ENCODE measurements at regions not wholly inside any gene's neighbourhood (a gene's known extent, or its start where the extent isn't known, plus 50 kb on each side); places are given as distances from the start of the nearest gene placed in this dataset.
"Not testable (repeated sequence)": the region's sequence is repeated elsewhere in the genome, so short reads cannot be mapped to it uniquely, and the experiment has no call there.

DNA sequence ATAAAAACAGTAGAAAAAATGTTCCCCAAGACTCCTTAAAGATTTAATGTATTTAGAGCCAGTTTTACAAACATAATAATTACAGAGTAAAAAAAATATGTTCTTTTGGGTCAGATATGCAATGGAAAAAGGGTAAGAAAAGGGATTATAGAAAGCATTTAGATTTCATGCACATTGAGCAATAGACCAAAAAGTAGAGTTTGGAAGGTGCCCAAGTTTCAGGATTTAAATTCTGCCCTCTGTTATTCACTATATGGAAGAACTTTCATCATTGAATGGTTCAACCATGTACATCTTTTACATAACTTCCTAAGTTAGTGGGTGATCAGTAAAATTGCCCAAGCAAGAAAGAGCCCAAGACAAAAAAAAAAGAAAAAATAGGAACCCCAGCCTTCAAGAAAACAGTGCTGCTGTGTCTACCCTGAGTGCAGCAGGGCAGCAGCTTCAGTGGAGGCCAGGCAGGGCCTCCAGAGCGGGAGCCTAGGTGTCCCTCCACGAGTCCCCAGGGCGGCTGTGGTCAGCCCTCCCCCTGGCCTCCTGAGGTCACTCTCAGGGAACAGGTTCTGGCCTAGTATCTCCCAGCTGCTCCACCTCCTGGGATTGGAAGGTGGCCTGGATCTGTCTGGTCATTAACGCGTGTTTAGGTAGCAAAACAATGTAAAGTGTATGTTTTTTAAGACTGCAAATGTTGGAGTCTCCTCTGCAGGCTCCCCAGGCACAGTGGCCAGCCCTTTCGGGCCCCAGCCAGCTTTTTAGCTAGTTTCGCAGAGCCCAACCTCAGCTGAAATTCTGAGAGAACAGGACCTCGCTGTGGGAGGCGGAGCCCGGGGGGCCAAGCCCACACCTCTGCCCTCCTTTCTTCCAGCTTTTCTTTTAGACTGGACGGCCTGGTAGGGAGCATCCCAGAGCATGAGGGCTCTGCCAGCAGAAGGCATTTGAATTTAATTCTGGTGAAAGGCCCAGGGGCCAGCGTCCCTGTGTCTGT is 77.3 kb downstream of the TEX51 start:
- peaks cover 4% of the 10 kb centered on the region for H3K4me1 ChIP-seq (ENCODE audit: control insufficient read depth, insufficient read depth, low read length)
- H3K27me3 ChIP-seq (ENCODE audit: control insufficient read depth, insufficient read depth, low read length): peaks cover 4% of the 10 kb centered on the region
- no peak overlapping the region for H3K27ac ChIP-seq (ENCODE audit: low read length)
- peaks cover 4% of the 10 kb centered on the region for H3K9me3 ChIP-seq (ENCODE audit: control insufficient read depth, low read depth, low read length)
- H3K4me3 ChIP-seq (ENCODE audit: low read length): no peak overlapping the region
- no peaks in the 10 kb centered on the region for H3K36me3 ChIP-seq (ENCODE audit: control insufficient read depth, insufficient read depth, low read length)
- WGBS (ENCODE audit: insufficient coverage, low lambda C conversion rate): no CpG with 5 or more reads among the region's 12 CpGs
- no peak for DNase-seq

DNA sequence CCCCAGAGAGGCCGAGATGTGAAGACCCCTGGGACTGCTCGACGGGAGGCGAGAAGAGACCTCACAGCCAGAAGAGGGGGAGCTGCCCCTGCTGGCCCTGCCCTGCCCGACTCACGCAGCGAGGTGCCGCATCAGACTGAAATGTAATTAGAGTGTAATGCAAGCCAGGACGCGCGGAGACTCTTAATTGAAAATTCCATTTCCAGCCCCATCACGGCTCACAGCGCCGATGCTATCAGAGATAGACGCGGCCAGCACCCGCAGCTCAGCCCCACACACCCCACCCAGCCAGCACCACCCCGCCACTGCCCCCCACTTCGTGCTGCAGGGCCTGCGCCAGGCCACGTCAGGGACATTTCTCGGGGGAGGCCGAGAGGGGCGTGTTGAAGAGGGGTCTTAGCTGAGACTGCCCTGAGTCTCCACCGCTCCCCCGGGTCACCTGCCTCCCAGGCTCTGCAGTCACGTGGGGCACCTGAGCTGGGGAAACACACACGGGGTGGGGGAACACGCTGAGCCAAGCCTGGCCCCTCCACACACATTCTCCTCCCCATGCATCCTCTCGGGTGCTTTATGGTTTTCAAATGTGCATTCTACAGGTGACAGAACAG is 78.1 kb downstream of the TEX51 start:
- Histone ChIP-seq H3K36me3 (ENCODE audit: control insufficient read depth, insufficient read depth, low read length) (no peaks in the 10 kb centered on the region), H3K4me1 (ENCODE audit: control insufficient read depth, insufficient read depth, low read length) (peaks cover 4% of the 10 kb centered on the region), H3K4me3 (ENCODE audit: low read length) (no peak overlapping the region), H3K27me3 (ENCODE audit: control insufficient read depth, insufficient read depth, low read length) (no peaks in the 10 kb centered on the region), H3K9me3 (ENCODE audit: control insufficient read depth, low read depth, low read length) (no peaks in the 10 kb centered on the region), H3K27ac (ENCODE audit: low read length) (no peak overlapping the region)
- no peak for DNase-seq
- no CpG with 5 or more reads among the region's 30 CpGs for WGBS (ENCODE audit: insufficient coverage, low lambda C conversion rate)

DNA sequence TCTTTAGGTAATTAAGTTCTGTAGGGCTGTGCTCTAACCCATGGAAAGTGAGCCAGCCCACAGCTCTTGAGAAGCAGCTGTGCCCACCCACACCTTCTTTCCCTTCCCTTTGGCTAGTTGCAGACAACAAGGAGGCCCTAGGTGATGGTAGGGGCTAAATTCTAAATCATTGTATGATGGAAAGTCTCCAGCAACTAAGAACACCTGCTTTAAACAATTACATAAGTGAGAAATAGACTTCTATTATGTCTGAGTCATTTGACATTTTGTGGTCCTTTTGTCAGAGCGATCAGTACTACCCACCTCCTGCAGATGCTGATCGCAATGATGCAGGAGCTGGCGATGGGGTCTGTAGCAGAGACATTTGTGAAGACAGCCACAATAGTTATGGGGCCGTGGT is 79.6 kb downstream of the TEX51 start:
- 100% methylated on average over 1 of the region's 4 CpGs for WGBS (ENCODE audit: insufficient coverage, low lambda C conversion rate)
- no peaks in the 10 kb centered on the region for H3K9me3 ChIP-seq (ENCODE audit: control insufficient read depth, low read depth, low read length)
- no peaks in the 10 kb centered on the region for H3K4me1 ChIP-seq (ENCODE audit: control insufficient read depth, insufficient read depth, low read length)
- no peak overlapping the region for H3K4me3 ChIP-seq (ENCODE audit: low read length)
- H3K27ac ChIP-seq (ENCODE audit: low read length): no peak overlapping the region
- no peaks in the 10 kb centered on the region for H3K36me3 ChIP-seq (ENCODE audit: control insufficient read depth, insufficient read depth, low read length)
- no peak for DNase-seq
- no peaks in the 10 kb centered on the region for H3K27me3 ChIP-seq (ENCODE audit: control insufficient read depth, insufficient read depth, low read length)

DNA sequence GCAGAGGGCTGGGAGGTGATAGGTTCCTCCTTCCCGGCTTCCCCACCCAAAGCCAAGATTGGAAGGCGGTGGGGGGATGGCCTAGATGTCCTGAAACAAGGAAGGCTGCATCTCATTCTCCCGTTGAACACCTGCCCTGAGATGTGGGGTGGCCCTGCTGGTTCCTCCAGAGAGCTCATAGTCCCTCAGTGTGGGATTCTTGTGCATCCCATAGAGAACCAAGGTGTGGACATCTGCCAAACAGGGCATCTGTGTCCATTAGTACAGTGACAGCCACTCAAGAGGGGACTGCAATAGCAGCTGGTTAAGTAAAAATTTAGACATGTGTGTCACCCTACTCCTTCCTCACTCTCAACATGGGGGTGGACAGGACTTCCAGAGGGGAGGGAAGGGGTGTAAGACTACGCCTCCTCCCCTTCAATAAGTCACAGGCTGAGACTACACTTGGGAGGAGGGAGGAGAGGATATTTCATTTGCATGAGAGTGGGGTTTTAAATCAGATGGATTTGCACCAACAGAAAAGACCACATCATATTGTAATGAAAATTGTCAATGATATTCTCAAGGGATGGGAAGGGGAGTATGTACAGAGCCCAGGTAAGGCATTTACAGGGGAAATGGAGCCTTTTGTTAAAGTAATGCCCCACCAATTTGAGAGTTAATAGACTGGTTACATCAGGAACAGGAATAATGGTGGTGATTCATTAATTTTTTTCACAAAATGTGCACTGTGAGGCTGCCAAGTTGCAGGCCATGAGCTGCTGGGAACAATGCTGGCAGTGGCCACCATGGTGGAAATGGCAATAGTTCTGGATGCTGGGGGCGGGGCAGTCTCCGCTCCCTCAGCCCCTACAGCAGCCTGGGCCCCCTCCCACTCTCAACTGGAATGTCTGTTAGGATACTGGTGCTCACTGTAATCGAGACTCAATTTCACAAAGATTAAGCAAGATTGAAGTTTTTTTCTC is 80.6 kb downstream of the TEX51 start:
- H3K9me3 ChIP-seq (ENCODE audit: control insufficient read depth, low read depth, low read length): no peaks in the 10 kb centered on the region
- H3K27ac ChIP-seq (ENCODE audit: low read length): no peak overlapping the region
- H3K27me3 ChIP-seq (ENCODE audit: control insufficient read depth, insufficient read depth, low read length): no peaks in the 10 kb centered on the region
- no peaks in the 10 kb centered on the region for H3K36me3 ChIP-seq (ENCODE audit: control insufficient read depth, insufficient read depth, low read length)
- WGBS (ENCODE audit: insufficient coverage, low lambda C conversion rate): no CpG with 5 or more reads among the region's 7 CpGs
- H3K4me3 ChIP-seq (ENCODE audit: low read length): no peak overlapping the region
- H3K4me1 ChIP-seq (ENCODE audit: control insufficient read depth, insufficient read depth, low read length): no peaks in the 10 kb centered on the region
- no peak for DNase-seq

DNA sequence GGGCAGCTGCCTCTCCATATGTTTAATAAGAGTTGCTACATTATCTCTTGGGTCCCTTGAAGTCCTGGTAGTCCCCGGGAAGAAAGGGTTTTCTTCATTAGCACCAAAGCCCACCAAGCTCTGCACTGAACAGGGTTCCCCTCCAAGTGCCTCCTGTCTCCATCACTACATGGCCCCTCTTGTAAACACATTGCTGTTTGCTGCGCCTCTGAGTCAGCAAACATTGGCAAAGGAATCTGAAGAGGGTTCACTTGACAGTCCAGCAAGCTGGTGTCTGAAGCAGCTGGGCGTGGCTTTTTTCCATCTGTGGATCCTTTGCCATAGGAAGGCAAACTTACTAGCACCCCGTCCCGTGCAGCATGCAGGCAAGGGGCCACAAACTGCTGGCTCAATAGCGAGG is 82.8 kb downstream of the TEX51 start:
- DNase-seq: no peak
- no peaks in the 10 kb centered on the region for H3K36me3 ChIP-seq (ENCODE audit: control insufficient read depth, insufficient read depth, low read length)
- no peak overlapping the region for H3K27ac ChIP-seq (ENCODE audit: low read length)
- no peaks in the 10 kb centered on the region for H3K9me3 ChIP-seq (ENCODE audit: control insufficient read depth, low read depth, low read length)
- no peak overlapping the region for H3K4me3 ChIP-seq (ENCODE audit: low read length)
- no CpG with 5 or more reads among the region's 6 CpGs for WGBS (ENCODE audit: insufficient coverage, low lambda C conversion rate)
- no peaks in the 10 kb centered on the region for H3K27me3 ChIP-seq (ENCODE audit: control insufficient read depth, insufficient read depth, low read length)
- H3K4me1 ChIP-seq (ENCODE audit: control insufficient read depth, insufficient read depth, low read length): no peaks in the 10 kb centered on the region

DNA sequence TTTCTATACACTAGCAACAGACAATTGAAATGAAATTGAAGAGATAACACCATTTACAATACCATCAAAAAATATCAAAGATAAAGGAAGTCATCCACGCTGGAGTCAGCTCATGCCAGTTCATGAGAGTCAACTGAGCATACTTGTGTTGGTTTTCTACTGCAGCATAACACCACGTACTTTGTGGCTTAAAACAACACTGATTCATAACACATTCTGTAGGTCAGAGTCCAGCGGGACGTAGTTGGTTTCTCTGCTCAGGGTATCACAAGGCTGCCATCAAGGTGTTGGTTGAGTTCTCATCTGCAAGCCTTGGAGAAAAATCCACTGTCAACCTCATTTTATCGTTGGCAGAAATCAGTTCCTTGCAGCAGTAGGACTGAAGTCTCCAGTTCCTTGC is 84.2 kb downstream of the TEX51 start:
- Histone ChIP-seq H3K27me3 (ENCODE audit: control insufficient read depth, insufficient read depth, low read length) (no peaks in the 10 kb centered on the region), H3K9me3 (ENCODE audit: control insufficient read depth, low read depth, low read length) (no peaks in the 10 kb centered on the region), H3K4me3 (ENCODE audit: low read length) (no peak overlapping the region), H3K4me1 (ENCODE audit: control insufficient read depth, insufficient read depth, low read length) (no peaks in the 10 kb centered on the region), H3K27ac (ENCODE audit: low read length) (no peak overlapping the region), H3K36me3 (ENCODE audit: control insufficient read depth, insufficient read depth, low read length) (no peaks in the 10 kb centered on the region)
- DNase-seq: peak in 1 of 2 donors; percentile 67
- 60% methylated on average over 1 of the region's 5 CpGs for WGBS (ENCODE audit: insufficient coverage, low lambda C conversion rate)

DNA sequence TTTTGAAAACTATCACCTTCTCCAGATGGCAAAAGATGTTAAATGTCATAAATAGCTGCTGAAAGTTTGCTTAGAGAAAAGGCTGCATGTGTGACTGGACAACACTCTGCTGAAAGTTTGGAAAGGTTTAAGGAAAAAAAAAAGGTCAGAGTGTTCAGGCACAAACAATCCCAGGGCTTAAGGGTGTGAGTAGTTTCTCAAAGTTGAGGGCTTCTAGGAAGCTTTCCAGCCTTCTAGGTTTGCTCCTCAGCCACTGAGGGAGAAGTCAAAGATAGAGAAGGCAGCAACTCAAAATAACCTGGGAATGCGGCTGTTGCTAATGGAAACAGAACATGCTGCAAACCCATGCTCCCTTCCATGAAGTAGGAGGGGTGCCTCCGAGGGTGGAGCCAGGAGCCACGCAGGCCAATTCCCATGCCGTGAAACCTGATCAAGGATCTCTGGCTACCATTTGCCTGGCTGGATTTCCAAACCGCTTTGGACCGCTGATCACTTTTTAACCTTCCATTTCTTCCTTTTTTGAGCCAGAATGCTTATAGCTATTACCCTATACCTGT is 88.0 kb downstream of the TEX51 start:
- Histone ChIP-seq H3K4me3 (ENCODE audit: low read length) (no peak overlapping the region), H3K36me3 (ENCODE audit: control insufficient read depth, insufficient read depth, low read length) (no peaks in the 10 kb centered on the region), H3K27ac (ENCODE audit: low read length) (no peak overlapping the region), H3K27me3 (ENCODE audit: control insufficient read depth, insufficient read depth, low read length) (peaks cover 2% of the 10 kb centered on the region), H3K9me3 (ENCODE audit: control insufficient read depth, low read depth, low read length) (no peaks in the 10 kb centered on the region), H3K4me1 (ENCODE audit: control insufficient read depth, insufficient read depth, low read length) (no peaks in the 10 kb centered on the region)
- 100% methylated on average over 1 of the region's 6 CpGs for WGBS (ENCODE audit: insufficient coverage, low lambda C conversion rate)
- no peak for DNase-seq

DNA sequence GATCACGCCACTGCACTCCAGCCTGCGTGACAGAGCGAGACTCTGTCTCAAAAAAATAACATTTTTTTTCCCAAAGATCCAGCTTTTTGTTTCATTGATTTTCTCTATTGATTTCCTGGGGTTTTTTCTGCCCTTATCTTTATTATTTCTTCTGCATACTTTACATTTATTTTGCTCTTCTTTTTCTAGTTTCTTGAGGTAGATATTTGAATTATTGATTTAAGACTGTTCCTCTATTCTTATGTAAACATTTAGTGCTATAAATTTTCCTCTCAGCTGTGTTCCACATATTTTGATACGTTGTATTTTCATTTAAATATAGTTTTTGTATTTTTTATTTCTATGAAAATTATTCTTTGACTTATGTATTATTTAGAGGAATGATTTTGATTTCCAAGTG is 89.8 kb downstream of the TEX51 start:
- Histone ChIP-seq H3K27me3 (ENCODE audit: control insufficient read depth, insufficient read depth, low read length) (peaks cover 2% of the 10 kb centered on the region), H3K27ac (ENCODE audit: low read length) (no peak overlapping the region), H3K9me3 (ENCODE audit: control insufficient read depth, low read depth, low read length) (no peaks in the 10 kb centered on the region), H3K4me3 (ENCODE audit: low read length) (no peak overlapping the region), H3K4me1 (ENCODE audit: control insufficient read depth, insufficient read depth, low read length) (no peaks in the 10 kb centered on the region), H3K36me3 (ENCODE audit: control insufficient read depth, insufficient read depth, low read length) (no peaks in the 10 kb centered on the region)
- 100% methylated on average over 2 of the region's 4 CpGs for WGBS (ENCODE audit: insufficient coverage, low lambda C conversion rate)
- DNase-seq: no peak

DNA sequence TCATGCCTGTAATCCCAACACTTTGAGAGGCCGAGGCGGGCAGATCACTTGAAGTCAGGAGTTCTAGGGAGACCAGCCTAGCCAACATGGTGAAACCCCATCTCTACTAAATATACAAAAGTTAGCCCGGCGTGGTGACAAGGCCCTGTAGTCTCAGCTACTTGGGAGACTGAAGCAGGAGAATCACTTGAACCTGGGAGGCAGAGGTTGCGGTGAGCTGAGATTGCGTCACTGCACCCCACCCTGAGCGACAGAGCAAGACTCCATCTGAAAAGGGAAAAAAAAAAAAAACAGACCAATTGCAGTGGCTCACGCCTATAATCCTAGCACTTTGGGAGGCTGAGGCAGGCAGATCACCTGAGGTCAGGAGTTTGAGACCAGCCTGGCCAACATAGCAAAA is 90.4 kb downstream of the TEX51 start:
- H3K27ac ChIP-seq (ENCODE audit: low read length); H3K36me3 ChIP-seq (ENCODE audit: control insufficient read depth, insufficient read depth, low read length); DNase-seq; H3K9me3 ChIP-seq (ENCODE audit: control insufficient read depth, low read depth, low read length); H3K4me3 ChIP-seq (ENCODE audit: low read length); H3K27me3 ChIP-seq (ENCODE audit: control insufficient read depth, insufficient read depth, low read length); H3K4me1 ChIP-seq (ENCODE audit: control insufficient read depth, insufficient read depth, low read length): not testable (repeated sequence)
- WGBS (ENCODE audit: insufficient coverage, low lambda C conversion rate): no CpG with 5 or more reads among the region's 8 CpGs

DNA sequence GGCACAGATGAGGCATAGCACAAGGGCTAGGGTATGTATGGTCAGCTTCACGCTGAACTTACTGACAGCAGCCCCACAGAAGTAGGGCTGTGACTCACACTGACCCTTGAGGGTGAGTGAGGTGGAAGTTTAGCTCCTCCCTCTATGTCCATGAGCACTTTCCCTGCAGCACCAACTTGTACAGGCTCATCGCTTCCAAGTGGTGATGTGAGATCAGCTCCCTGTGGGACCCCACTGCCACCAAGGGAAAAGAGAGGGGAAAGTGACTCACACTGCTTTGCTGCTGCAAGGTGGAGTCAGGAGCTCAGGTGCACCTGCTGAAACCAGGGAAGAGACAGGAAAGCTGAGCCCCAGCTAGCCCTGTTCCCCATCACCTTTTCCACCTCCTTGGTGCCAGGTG is 91.5 kb downstream of the TEX51 start:
- H3K36me3 ChIP-seq (ENCODE audit: control insufficient read depth, insufficient read depth, low read length): no peaks in the 10 kb centered on the region
- no peak overlapping the region for H3K27ac ChIP-seq (ENCODE audit: low read length)
- peaks cover 6% of the 10 kb centered on the region for H3K4me1 ChIP-seq (ENCODE audit: control insufficient read depth, insufficient read depth, low read length)
- peaks cover 2% of the 10 kb centered on the region for H3K27me3 ChIP-seq (ENCODE audit: control insufficient read depth, insufficient read depth, low read length)
- H3K4me3 ChIP-seq (ENCODE audit: low read length): no peak overlapping the region
- H3K9me3 ChIP-seq (ENCODE audit: control insufficient read depth, low read depth, low read length): no peaks in the 10 kb centered on the region
- DNase-seq: no peak
- no CpG with 5 or more reads among the region's 2 CpGs for WGBS (ENCODE audit: insufficient coverage, low lambda C conversion rate)

Data from large intestine (tissue), 3 donors.